HepG2 (cell line): ENCODE measurements at regions not wholly inside any gene's neighbourhood (a gene's known extent, or its start where the extent isn't known, plus 50 kb on each side); places are given as distances from the start of the nearest gene placed in this dataset.

Experiments
- ATAC-seq: fragments of 200-7000 bp; cut with Tn5 transposase; 3 replicates; pipeline ENCODE4 v1.9.1; 2020; ENCODE audit warnings: mild to moderate bottlenecking, moderate library complexity
- BruUV-seq: library from RNA; stranded (reverse); fragments of 400-500 nt; replicated peaks from 2 replicates; lab custom pipeline; 2021; lab: Mats Ljungman, UMichigan
- CTCF ChIA-PET: fragments of 300-600 bp; formaldehyde crosslinking; extraction: SDS; loops from one replicate; lab custom pipeline; 2021; ENCODE audit warnings: low total read pairs, inconsistent platforms, low intra/inter-chr PET ratio; lab: Yijun Ruan, JAX
- POLR2A ChIA-PET: fragments of 350-600 bp; sonication (Branson Sonifier 250); formaldehyde crosslinking; loops from one replicate; lab custom pipeline; 2020; ENCODE audit warnings: antibody characterized with exemption, inconsistent platforms; lab: Yijun Ruan, JAX
- DNase-seq: peaks from one replicate; pipeline ENCODE4 v3.0.0-alpha.2; 2015; ENCODE audit warnings: low spot score
- FAIRE-seq: peaks from 3 replicates; lab custom pipeline; 2011; peaks lifted over from hg19 to GRCh38; lab: Jason Lieb, UNC
- H2AFZ ChIP-seq: one replicate; pipeline ENCODE4 v1.6.1; 2011; ENCODE audit warnings: low read length, inconsistent platforms
- H3K27ac ChIP-seq: fragments of 300-600 bp; 3 replicates; pipeline ENCODE4 v1.8.0; 2011; ENCODE audit warnings: mixed run types, mild to moderate bottlenecking, mixed read lengths, low read length, inconsistent platforms; ENCODE audit not compliant: insufficient read depth; ENCODE audit errors: extremely low read length
- H3K27me3 ChIP-seq, 2 experiments: fragments of 200-600 bp in 1 of 2; 2 replicates in 1 of 2; 3 replicates in 1 of 2; pipeline versions ENCODE4 v1.6.0 to v1.8.0; 2011; ENCODE audit warnings: low read length in 2 of 2, mild to moderate bottlenecking in 2 of 2, moderate library complexity in 2 of 2, inconsistent platforms in 1 of 2; ENCODE audit not compliant: insufficient read depth in 2 of 2, control insufficient read depth in 1 of 2
- H3K36me3 ChIP-seq, 2 experiments: fragments of 200-600 bp in 1 of 2; replicated peaks in 1 of 2; 2 replicates in 1 of 2; 3 replicates in 1 of 2; pipeline versions ENCODE4 v1.5.1 to v1.8.0; 2011; ENCODE audit warnings: low read length in 2 of 2, inconsistent platforms in 1 of 2; ENCODE audit not compliant: insufficient read depth in 2 of 2, control insufficient read depth in 1 of 2
- H3K4me1 ChIP-seq: 2 replicates; pipeline ENCODE4 v1.5.1; 2012; ENCODE audit warnings: low read length, inconsistent platforms; ENCODE audit not compliant: insufficient read depth
- H3K4me2 ChIP-seq: 2 replicates; pipeline ENCODE4 v1.6.0; 2011; ENCODE audit warnings: low read depth, low read length, inconsistent platforms
- H3K4me3 ChIP-seq, 3 experiments: fragments of 200-600 bp in 1 of 3; sonication (generic), shearing (Covaris generic) in 1 of 3; replicated peaks in 1 of 3; 2 replicates each; pipeline ENCODE4 v1.5.1; 2011 to 2016; ENCODE audit warnings: low read length in 3 of 3, inconsistent platforms in 2 of 3, low read depth in 2 of 3, mild to moderate bottlenecking in 2 of 3, control low read depth in 1 of 3, mixed read lengths in 1 of 3; ENCODE audit not compliant: insufficient read depth in 1 of 3
- H3K79me2 ChIP-seq: one replicate; pipeline ENCODE4 v1.6.1; 2011; ENCODE audit warnings: low read length, inconsistent platforms; ENCODE audit not compliant: insufficient read depth
- H3K9ac ChIP-seq: 2 replicates; pipeline ENCODE4 v1.6.0; 2011; ENCODE audit warnings: mild to moderate bottlenecking, low read depth, low read length, inconsistent platforms; ENCODE audit not compliant: insufficient read depth
- H3K9me3 ChIP-seq: 2 replicates; pipeline ENCODE4 v1.5.1; 2012; ENCODE audit warnings: mild to moderate bottlenecking, low read length
- H4K20me1 ChIP-seq: 2 replicates; pipeline ENCODE4 v1.6.0; 2011; ENCODE audit warnings: inconsistent platforms, mild to moderate bottlenecking, low read length, moderate library complexity; ENCODE audit not compliant: insufficient read depth
- CCAR2 ChIP-seq: fragments of 200-400 bp; formaldehyde crosslinking; optimal IDR thresholded peaks from 2 replicates; pipeline ENCODE3; 2018; ENCODE audit warnings: low read depth, mild to moderate bottlenecking, low read length, moderate library complexity
- ELF1 ChIP-seq: sonication (generic); formaldehyde crosslinking; IDR thresholded peaks from 2 replicates; pipeline ENCODE4 v1.4.0; 2020; ENCODE audit warnings: missing genetic modification reagents
- NCOA1 ChIP-seq: sonication (generic); formaldehyde crosslinking; IDR thresholded peaks from 2 replicates; pipeline ENCODE4 v1.9.0; 2021; ENCODE audit warnings: missing genetic modification reagents
- NCOA5 ChIP-seq: sonication (generic); formaldehyde crosslinking; IDR thresholded peaks from 2 replicates; pipeline ENCODE4 v1.4.0; 2020; ENCODE audit warnings: missing genetic modification reagents
- STAT6 ChIP-seq: sonication (generic); formaldehyde crosslinking; IDR thresholded peaks from 2 replicates; pipeline ENCODE4 v1.4.0; 2020; ENCODE audit warnings: missing genetic modification reagents, mild to moderate bottlenecking, borderline replicate concordance
- TFDP2 ChIP-seq: sonication (generic); formaldehyde crosslinking; IDR thresholded peaks from 2 replicates; pipeline ENCODE4 v1.4.0; 2020; ENCODE audit warnings: missing genetic modification reagents
- ZNF136 ChIP-seq: sonication (generic); formaldehyde crosslinking; IDR thresholded peaks from 2 replicates; pipeline ENCODE4 v1.8.1; 2022; ENCODE audit warnings: low read depth, mild to moderate bottlenecking, moderate library complexity, missing genetic modification reagents
- ZNF256 ChIP-seq: sonication (generic); formaldehyde crosslinking; conservative IDR thresholded peaks from 2 replicates; pipeline ENCODE4 v1.4.0; 2020; ENCODE audit warnings: missing genetic modification reagents
- ZNF768 ChIP-seq: sonication (generic); formaldehyde crosslinking; IDR thresholded peaks from 2 replicates; pipeline ENCODE4 v1.4.0; 2020; ENCODE audit warnings: missing genetic modification reagents
- ZNF891 ChIP-seq: sonication (generic); formaldehyde crosslinking; IDR thresholded peaks from 2 replicates; pipeline ENCODE4 v1.5.0; 2020; ENCODE audit warnings: mild to moderate bottlenecking, missing genetic modification reagents
- WGBS: methylation state at CpG from one replicate; pipeline ENCODE4 v1.1.6; 2017; ENCODE audit warnings: low lambda C conversion rate; 5-methylcytosine and 5-hydroxymethylcytosine counted together
- in situ Hi-C: cut with HindIII; loops from 2 replicates; pipeline ENCODE4 v1.10.0; 2017; ENCODE audit warnings: low pct_unique_long_range_greater_than_20kb; ENCODE audit not compliant: extremely low pct_ligation_motif_present
- intact Hi-C: fragments of 100-400 bp; cut with micrococcal nuclease; formaldehyde crosslinking; loops from one replicate; pipeline ENCODE4 v1.10.0; 2022; ENCODE audit not compliant: unreplicated experiment

GRCh38 chr12:128012110-128012509 lies 254.9 kb upstream of the TMEM132C start:
- intact Hi-C loops = no loop called here
- H2AFZ ChIP-seq = no peak overlapping the region
- ATAC-seq = no peak
- no peaks in the 10 kb centered on the region for H3K9me3 ChIP-seq
- H3K9ac ChIP-seq = no peak overlapping the region
- H4K20me1 ChIP-seq = no peaks in the 10 kb centered on the region
- H3K27me3 ChIP-seq = no peaks in the 10 kb centered on the region
- ChIA-PET CTCF (no interaction called here), POLR2A (no interaction called here)
- no peak for TF ChIP-seq ZNF891
- no peak for TF ChIP-seq ZNF256 (CRISPR knock-in tag)
- TF ChIP-seq STAT6 (CRISPR knock-in tag) = no peak
- no peak overlapping the region for H3K4me3 ChIP-seq
- no peak overlapping the region for H3K4me2 ChIP-seq
- H3K27ac ChIP-seq = no peak overlapping the region
- no peaks in the 10 kb centered on the region for H3K36me3 ChIP-seq
- in situ Hi-C loops = no loop called here
- no TSS peak for BruUV-seq
- no peaks in the 10 kb centered on the region for H3K79me2 ChIP-seq
- no peak for DNase-seq
- H3K4me1 ChIP-seq = no peaks in the 10 kb centered on the region
- no peak for FAIRE-seq

GRCh38 chr12:128015276-128015675 lies 251.7 kb upstream of the TMEM132C start:
- Histone ChIP-seq H3K36me3 (no peaks in the 10 kb centered on the region), H2AFZ (no peak overlapping the region), H4K20me1 (no peaks in the 10 kb centered on the region), H3K4me2 (no peak overlapping the region), H3K27me3 (no peaks in the 10 kb centered on the region), H3K27ac (no peak overlapping the region), H3K79me2 (no peaks in the 10 kb centered on the region), H3K4me1 (no peaks in the 10 kb centered on the region), H3K9ac (no peak overlapping the region), H3K4me3 (no peak overlapping the region), H3K9me3 (no peaks in the 10 kb centered on the region)
- no peak for DNase-seq
- POLR2A ChIA-PET = no interaction called here
- in situ Hi-C loops (no loop called here), intact Hi-C loops (no loop called here)
- ATAC-seq = no peak
- TF ChIP-seq TFDP2 (CRISPR knock-in tag) (no peak), ELF1 (CRISPR knock-in tag) (no peak), ZNF768 (CRISPR knock-in tag) (no peak), NCOA5 (CRISPR knock-in tag) (no peak), ZNF136 (CRISPR knock-in tag) (no peak), NCOA1 (CRISPR knock-in tag) (no peak), CCAR2 (no peak)
- CTCF ChIA-PET = no interaction called here
- 14% methylated on average over 3 of the region's 3 CpGs for WGBS
- no TSS peak for BruUV-seq
- FAIRE-seq = no peak
